Motor neuron (in vitro differentiated cells): ENCODE measurements at regions not wholly inside any gene's neighbourhood (a gene's known extent, or its start where the extent isn't known, plus 50 kb on each side); places are given as distances from the start of the nearest gene placed in this dataset.
"Not testable (repeated sequence)": the region's sequence is repeated elsewhere in the genome, so short reads cannot be mapped to it uniquely, and the experiment has no call there.

Experiments used
- ATAC-seq, 8 experiments: fragments of 200-7000 bp; cut with Tn5 transposase; replicated peaks in 6 of 8; 2 replicates each; pipeline ENCODE4 v1.8.0; 2021; ENCODE audit warnings: mild to moderate bottlenecking in 8 of 8, moderate library complexity in 8 of 8
- H3K27ac ChIP-seq, 2 donors: fragments of 250-450 bp; sonication (Bioruptor Pico); 2 replicates each; pipeline ENCODE4 v1.9.0; 2021; ENCODE audit warnings: antibody characterized with exemption in 2 of 2, mild to moderate bottlenecking in 2 of 2, moderate library complexity in 1 of 2
- H3K4me1 ChIP-seq, 2 donors: fragments of 250-450 bp; sonication (Bioruptor Pico); replicated peaks in 1 of 2; 2 replicates each; pipeline ENCODE4 v1.6.1; 2021; ENCODE audit warnings: antibody characterized with exemption in 2 of 2, mild to moderate bottlenecking in 2 of 2, moderate library complexity in 1 of 2
- H3K4me3 ChIP-seq, 5 donors: fragments of 250-450 bp; sonication (Bioruptor Pico); 2 replicates each; pipeline ENCODE4 v1.9.0; 2021; ENCODE audit warnings: antibody characterized with exemption in 5 of 5, mild to moderate bottlenecking in 5 of 5, moderate library complexity in 4 of 5
- WGBS, 10 experiments: fragments of 450-650 bp; shearing (Covaris generic); methylation state at CpG; one replicate each; pipeline ENCODE4 v1.0.0; 2022; 5-methylcytosine and 5-hydroxymethylcytosine counted together
- in situ Hi-C, 9 experiments: fragments of 400-800 bp; cut with MboI; loops; one replicate each; pipeline ENCODE4 v1.15.0; 2021; ENCODE audit warnings: low sequenced_read_pairs in 9 of 9, low pct_unique_long_range_greater_than_20kb in 2 of 9; ENCODE audit not compliant: unreplicated experiment in 9 of 9

- H3K4me3 ChIP-seq, ATAC-seq, H3K27ac ChIP-seq, in situ Hi-C loops: not testable (repeated sequence)
- 13 to 96% (median 63%) methylated on average over 1 to 5 of the region's 16 CpGs; no CpG with 5 or more reads in 1 of the 10 experiments for WGBS, 10 experiments
- H3K4me1 ChIP-seq: peaks cover 0 to 11% of the 10 kb centered on the region in 2 donors
Measured at GRCh38 chr13:111501596-111502535, 181.4 kb downstream of the TEX29 start.

GRCh38 chr13:111502957-111503356, 182.5 kb downstream of the TEX29 start:
- no peak overlapping the region for H3K27ac ChIP-seq

GRCh38 chr13:111503376-111503775, 182.9 kb downstream of the TEX29 start:
- WGBS, 10 experiments: 0 to 66% (median 25%) methylated on average over 1 to 6 of the region's 7 CpGs; no CpG with 5 or more reads in 4 of the 10 experiments
- in situ Hi-C loops: no loop called here
- ATAC-seq: no peak
- H3K27ac ChIP-seq: no peak overlapping the region
- H3K4me1 ChIP-seq: peaks cover 4 to 21% of the 10 kb centered on the region in 2 donors
- no peak overlapping the region for H3K4me3 ChIP-seq

More at GRCh38 chr13:111502957-111503356, 182.5 kb downstream of the TEX29 start:
- Histone ChIP-seq H3K4me3 (no peak overlapping the region), H3K4me1 (peaks cover 2 to 18% of the 10 kb centered on the region in 2 donors)
- WGBS, 10 experiments: 20 to 79% (median 50%) methylated on average over 1 to 2 of the region's 6 CpGs; no CpG with 5 or more reads in 7 of the 10 experiments
- no peak for ATAC-seq
- in situ Hi-C loops: no loop called here

- in situ Hi-C loops: no loop called here
- peaks cover 4 to 21% of the 10 kb centered on the region in 2 donors for H3K4me1 ChIP-seq
- 0 to 89% (median 65%) methylated on average over 1 to 9 of the region's 13 CpGs; no CpG with 5 or more reads in 1 of the 10 experiments for WGBS, 10 experiments
- ATAC-seq: peak in 1 of 8 experiments; percentile 36
- H3K27ac ChIP-seq: no peak overlapping the region
- H3K4me3 ChIP-seq: no peak overlapping the region
Measured at GRCh38 chr13:111503905-111504695, 183.7 kb downstream of the TEX29 start.

GRCh38 chr13:111505175-111505777, 184.8 kb downstream of the TEX29 start:
- WGBS, 10 experiments: 0 to 60% (median 31%) methylated on average over 1 to 10 of the region's 20 CpGs
- no peak overlapping the region for H3K4me3 ChIP-seq
- no peak overlapping the region for H3K27ac ChIP-seq
- peaks cover 4 to 21% of the 10 kb centered on the region in 2 donors for H3K4me1 ChIP-seq
- peak in 7 of 8 experiments; percentile 33 to 93 (median 45) for ATAC-seq
- in situ Hi-C loops: no loop called here

- in situ Hi-C loops: no loop called here
- peak in 1 of 8 experiments; percentile 76 for ATAC-seq
- 10 to 100% (median 83%) methylated on average over 1 to 4 of the region's 6 CpGs; no CpG with 5 or more reads in 6 of the 10 experiments for WGBS, 10 experiments
- no peak overlapping the region for H3K4me3 ChIP-seq
- no peak overlapping the region for H3K27ac ChIP-seq
- H3K4me1 ChIP-seq: peaks cover 4 to 21% of the 10 kb centered on the region in 2 donors
Measured at GRCh38 chr13:111506125-111506524, 185.7 kb downstream of the TEX29 start.

GRCh38 chr13:111506621-111507020, 186.2 kb downstream of the TEX29 start:
- ATAC-seq: no peak
- Histone ChIP-seq H3K4me3 (no peak overlapping the region), H3K27ac (no peak overlapping the region), H3K4me1 (peaks cover 4 to 21% of the 10 kb centered on the region in 2 donors)
- 34 to 100% (median 89%) methylated on average over 2 to 6 of the region's 7 CpGs; no CpG with 5 or more reads in 5 of the 10 experiments for WGBS, 10 experiments
- in situ Hi-C loops: no loop called here

- Histone ChIP-seq H3K4me3 (no peak overlapping the region), H3K4me1 (peaks cover 4 to 21% of the 10 kb centered on the region in 2 donors), H3K27ac (no peak overlapping the region)
- WGBS, 10 experiments: 0 to 96% (median 85%) methylated on average over 1 to 10 of the region's 21 CpGs; no CpG with 5 or more reads in 3 of the 10 experiments
- ATAC-seq: no peak
- in situ Hi-C loops: no loop called here
Measured at GRCh38 chr13:111508164-111508870, 187.9 kb downstream of the TEX29 start.

- Histone ChIP-seq H3K27ac (no peak overlapping the region), H3K4me1 (peaks cover 4 to 14% of the 10 kb centered on the region in 2 donors), H3K4me3 (no peak overlapping the region)
- 30 to 100% (median 86%) methylated on average over 3 to 19 of the region's 24 CpGs; no CpG with 5 or more reads in 3 of the 10 experiments for WGBS, 10 experiments
- in situ Hi-C loops: no loop called here
- no peak for ATAC-seq
Measured at GRCh38 chr13:111508902-111509509, 188.6 kb downstream of the TEX29 start.

- ATAC-seq: peak in 1 of 8 experiments; percentile 54
- in situ Hi-C loops: no loop called here
- Histone ChIP-seq H3K4me1 (peaks cover 4 to 10% of the 10 kb centered on the region in 2 donors), H3K4me3 (no peak overlapping the region), H3K27ac (no peak overlapping the region)
- 0 to 92% (median 29%) methylated on average over 2 to 12 of the region's 16 CpGs; no CpG with 5 or more reads in 5 of the 10 experiments for WGBS, 10 experiments
Measured at GRCh38 chr13:111510502-111511218, 190.2 kb downstream of the TEX29 start.

- 86 to 94% methylated on average over 2 of the region's 3 CpGs; no CpG with 5 or more reads in 8 of the 10 experiments for WGBS, 10 experiments
- no peak for ATAC-seq
- Histone ChIP-seq H3K4me3 (no peak overlapping the region), H3K27ac (no peak overlapping the region), H3K4me1 (peaks cover 4 to 10% of the 10 kb centered on the region in 2 donors)
- in situ Hi-C loops: no loop called here
Measured at GRCh38 chr13:111511219-111511732, 190.8 kb downstream of the TEX29 start.
